Caco-2 (cell line): ENCODE measurements at regions not wholly inside any gene's neighbourhood (a gene's known extent, or its start where the extent isn't known, plus 50 kb on each side); places are given as distances from the start of the nearest gene placed in this dataset.

Experiments
- BruUV-seq: library from RNA; stranded (reverse); fragments of 400-500 nt; replicated peaks from 2 replicates; lab custom pipeline; 2021; lab: Mats Ljungman, UMichigan
- CTCF ChIA-PET: fragments of 300-600 bp; sonication (Branson Sonifier 250); formaldehyde crosslinking; loops from one replicate; lab custom pipeline; 2022; ENCODE audit warnings: antibody characterized with exemption; lab: Charles Lee
- POLR2A ChIA-PET: fragments of 300-600 bp; sonication (Branson Sonifier 250); formaldehyde crosslinking; loops from one replicate; lab custom pipeline; 2022; ENCODE audit warnings: antibody characterized with exemption; lab: Charles Lee
- DNase-seq, 2 experiments: peaks; one replicate each; pipeline versions ENCODE4 v3.0.0 to v3.0.0-alpha.2; 2020 to 2022
- H3K27me3 ChIP-seq: replicated peaks from 2 replicates; pipeline ENCODE4 v1.6.0; 2011; ENCODE audit warnings: low read length; ENCODE audit not compliant: control insufficient read depth, insufficient read depth
- H3K36me3 ChIP-seq: 2 replicates; pipeline ENCODE4 v1.5.1; 2011; ENCODE audit warnings: low read length; ENCODE audit not compliant: control insufficient read depth, insufficient read depth
- H3K4me1 ChIP-seq: fragments of 250-450 bp; sonication (Bioruptor Pico); 2 replicates; pipeline ENCODE4 v1.5.1; 2020; ENCODE audit warnings: mild to moderate bottlenecking
- H3K4me3 ChIP-seq: 2 replicates; pipeline ENCODE4 v1.5.1; 2011; ENCODE audit warnings: low read depth, mild to moderate bottlenecking, control low read depth, low read length
- H3K9me3 ChIP-seq: fragments of 250-450 bp; sonication (Bioruptor Pico); 2 replicates; pipeline ENCODE4 v1.5.1; 2020; ENCODE audit warnings: mild to moderate bottlenecking, moderate library complexity
- H3K27ac Mint-ChIP-seq: one replicate; pipeline ENCODE4 v1.8.0; 2022; ENCODE audit warnings: mixed read lengths; ENCODE audit not compliant: unreplicated experiment
- H3K27me3 Mint-ChIP-seq: one replicate; pipeline ENCODE4 v1.8.0; 2022; ENCODE audit warnings: mixed read lengths; ENCODE audit not compliant: insufficient read depth, unreplicated experiment
- H3K36me3 Mint-ChIP-seq: one replicate; pipeline ENCODE4 v1.8.0; 2022; ENCODE audit warnings: mild to moderate bottlenecking, mixed read lengths; ENCODE audit not compliant: insufficient read depth, unreplicated experiment
- H3K4me1 Mint-ChIP-seq: one replicate; pipeline ENCODE4 v1.8.0; 2022; ENCODE audit warnings: low read depth, mixed read lengths; ENCODE audit not compliant: unreplicated experiment
- H3K4me3 Mint-ChIP-seq: one replicate; pipeline ENCODE4 v1.8.0; 2022; ENCODE audit warnings: mild to moderate bottlenecking, moderate library complexity, mixed read lengths; ENCODE audit not compliant: unreplicated experiment
- H3K9me3 Mint-ChIP-seq: one replicate; pipeline ENCODE4 v1.8.0; 2022; ENCODE audit warnings: mixed read lengths; ENCODE audit not compliant: unreplicated experiment
- CTCF ChIP-seq, 2 experiments: fragments of 200-600 bp in 1 of 2; IDR thresholded peaks; 1 replicate in 1 of 2; 2 replicates in 1 of 2; pipeline versions ENCODE4 v1.5.1 to v1.8.0; 2011 to 2022; ENCODE audit warnings: antibody characterized with exemption in 1 of 2, control low read depth in 1 of 2, inconsistent platforms in 1 of 2, low read depth in 1 of 2, low read length in 1 of 2, mild to moderate bottlenecking in 1 of 2, moderate library complexity in 1 of 2; ENCODE audit not compliant: insufficient read depth in 1 of 2, severe bottlenecking in 1 of 2, unreplicated experiment in 1 of 2
- intact Hi-C: fragments of 100-400 bp; cut with micrococcal nuclease; formaldehyde crosslinking; loops from one replicate; pipeline ENCODE4 v1.10.0; 2022; ENCODE audit not compliant: unreplicated experiment

GRCh38 chr3:163927521-163927920 lies 1150.8 kb downstream of the SI start:
- no peak for TF ChIP-seq CTCF (IDR thresholded peaks at IDR 0.05; ENCODE audit: insufficient read depth in 1 of 2, low read depth in 1 of 2, low read length in 1 of 2, severe bottlenecking in 1 of 2, unreplicated experiment in 1 of 2)
- no peak for DNase-seq
- intact Hi-C loops: no loop called here
- Histone ChIP-seq H3K9me3 (no peaks in the 10 kb centered on the region), H3K4me3 (no peak overlapping the region), H3K27me3 (no peaks in the 10 kb centered on the region), H3K36me3 (no peaks in the 10 kb centered on the region), H3K4me1 (no peaks in the 10 kb centered on the region)
- Mint-ChIP-seq H3K27me3 (no peaks in the 10 kb centered on the region), H3K27ac (no peak overlapping the region), H3K36me3 (no peaks in the 10 kb centered on the region), H3K9me3 (no peaks in the 10 kb centered on the region), H3K4me3 (no peak overlapping the region), H3K4me1 (no peaks in the 10 kb centered on the region)
- POLR2A ChIA-PET: no interaction called here
- BruUV-seq: no TSS peak
- CTCF ChIA-PET: no interaction called here

GRCh38 chr3:163924600-163924999 lies 1153.7 kb downstream of the SI start:
- no TSS peak for BruUV-seq
- TF ChIP-seq CTCF (IDR thresholded peaks at IDR 0.05; ENCODE audit: insufficient read depth in 1 of 2, low read depth in 1 of 2, low read length in 1 of 2, severe bottlenecking in 1 of 2, unreplicated experiment in 1 of 2): no peak
- CTCF ChIA-PET: no interaction called here
- POLR2A ChIA-PET: no interaction called here
- no peaks in the 10 kb centered on the region for H3K36me3 Mint-ChIP-seq
- H3K4me1 ChIP-seq: no peaks in the 10 kb centered on the region
- intact Hi-C loops: no loop called here
- no peak overlapping the region for H3K4me3 ChIP-seq
- H3K27me3 Mint-ChIP-seq: no peaks in the 10 kb centered on the region
- no peaks in the 10 kb centered on the region for H3K27me3 ChIP-seq
- DNase-seq: no peak
- no peaks in the 10 kb centered on the region for H3K36me3 ChIP-seq
- H3K4me3 Mint-ChIP-seq: no peak overlapping the region
- no peaks in the 10 kb centered on the region for H3K9me3 Mint-ChIP-seq
- no peaks in the 10 kb centered on the region for H3K9me3 ChIP-seq
- no peak overlapping the region for H3K27ac Mint-ChIP-seq
- no peaks in the 10 kb centered on the region for H3K4me1 Mint-ChIP-seq

GRCh38 chr3:163919154-163919553 lies 1159.1 kb downstream of the SI start:
- Histone ChIP-seq H3K36me3 (no peaks in the 10 kb centered on the region), H3K4me1 (peaks cover 8% of the 10 kb centered on the region; the same call in 1 of the 2 replicates), H3K9me3 (no peaks in the 10 kb centered on the region), H3K27me3 (no peaks in the 10 kb centered on the region), H3K4me3 (no peak overlapping the region)
- H3K4me3 Mint-ChIP-seq: no peak overlapping the region
- intact Hi-C loops: no loop called here
- DNase-seq: no peak
- H3K27ac Mint-ChIP-seq: no peak overlapping the region
- ChIA-PET CTCF (interaction anchor here (0.5 kb wide), 1 partner anchor 27 kb away, joined by 3 read pairs; no protein-coding TSS in a partner anchor), POLR2A (no interaction called here)
- no peak for TF ChIP-seq CTCF (IDR thresholded peaks at IDR 0.05; ENCODE audit: insufficient read depth in 1 of 2, low read depth in 1 of 2, low read length in 1 of 2, severe bottlenecking in 1 of 2, unreplicated experiment in 1 of 2)
- no TSS peak for BruUV-seq
- no peaks in the 10 kb centered on the region for H3K4me1 Mint-ChIP-seq
- no peaks in the 10 kb centered on the region for H3K36me3 Mint-ChIP-seq
- no peaks in the 10 kb centered on the region for H3K27me3 Mint-ChIP-seq
- H3K9me3 Mint-ChIP-seq: no peaks in the 10 kb centered on the region
